Central memory CD8-positive, alpha-beta T cell (primary cell): ENCODE measurements at regions not wholly inside any gene's neighbourhood (a gene's known extent, or its start where the extent isn't known, plus 50 kb on each side); places are given as distances from the start of the nearest gene placed in this dataset.

ENCODE experiments used
- ATAC-seq: fragments of 150-1000 bp; cut with Tn5 transposase; replicated peaks from 2 replicates; pipeline ENCODE4 v1.10.0; 2022; ENCODE audit warnings: mild to moderate bottlenecking, moderate FRiP score, moderate number of reproducible peaks; ENCODE audit not compliant: poor library complexity, severe bottlenecking; ENCODE audit errors: extremely low read depth
- DNase-seq, 2 donors: peaks; one replicate each; pipeline ENCODE4 v3.0.0; 2021; ENCODE audit warnings: low spot score in 2 of 2
- H3K27ac Mint-ChIP-seq: one replicate; pipeline ENCODE4 v1.8.0; 2022; ENCODE audit warnings: low read depth, mild to moderate bottlenecking, moderate library complexity, mixed read lengths
- H3K27me3 Mint-ChIP-seq: one replicate; pipeline ENCODE4 v1.8.0; 2022; ENCODE audit warnings: mixed read lengths
- H3K36me3 Mint-ChIP-seq: one replicate; pipeline ENCODE4 v1.8.0; 2022; ENCODE audit warnings: mild to moderate bottlenecking, moderate library complexity, mixed read lengths; ENCODE audit not compliant: insufficient read depth
- H3K4me1 Mint-ChIP-seq: one replicate; pipeline ENCODE4 v1.8.0; 2022; ENCODE audit warnings: mixed read lengths
- H3K4me3 Mint-ChIP-seq: one replicate; pipeline ENCODE4 v1.8.0; 2022; ENCODE audit warnings: mild to moderate bottlenecking, moderate library complexity, mixed read lengths
- H3K9me3 Mint-ChIP-seq: one replicate; pipeline ENCODE4 v1.8.0; 2022; ENCODE audit warnings: mixed read lengths

DNA sequence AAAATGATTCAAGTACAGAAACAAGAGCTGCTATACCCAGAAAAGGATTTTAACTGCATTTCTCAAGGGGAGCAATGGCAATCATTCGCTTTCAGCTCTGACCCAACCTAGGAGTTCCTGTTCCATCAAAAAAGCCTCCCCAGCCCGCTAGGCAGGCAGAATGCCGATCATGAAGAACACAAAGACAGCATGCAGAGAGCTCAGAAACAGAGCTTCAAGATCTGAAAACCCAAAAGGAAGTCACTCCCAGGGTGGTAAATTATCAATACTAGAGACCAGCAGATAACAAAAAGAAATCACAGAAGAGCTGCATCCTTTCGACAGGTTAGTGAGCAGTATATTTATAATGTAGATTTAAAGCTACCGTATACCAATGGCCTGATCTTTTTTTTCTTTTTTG lies 84.8 kb upstream of the CRIM1 start:
- H3K27ac Mint-ChIP-seq: no peak overlapping the region
- H3K27me3 Mint-ChIP-seq: no peaks in the 10 kb centered on the region
- peaks cover 14% of the 10 kb centered on the region for H3K9me3 Mint-ChIP-seq
- no peaks in the 10 kb centered on the region for H3K36me3 Mint-ChIP-seq
- H3K4me3 Mint-ChIP-seq: no peak overlapping the region
- no peak for DNase-seq
- ATAC-seq: no peak
- no peaks in the 10 kb centered on the region for H3K4me1 Mint-ChIP-seq

DNA sequence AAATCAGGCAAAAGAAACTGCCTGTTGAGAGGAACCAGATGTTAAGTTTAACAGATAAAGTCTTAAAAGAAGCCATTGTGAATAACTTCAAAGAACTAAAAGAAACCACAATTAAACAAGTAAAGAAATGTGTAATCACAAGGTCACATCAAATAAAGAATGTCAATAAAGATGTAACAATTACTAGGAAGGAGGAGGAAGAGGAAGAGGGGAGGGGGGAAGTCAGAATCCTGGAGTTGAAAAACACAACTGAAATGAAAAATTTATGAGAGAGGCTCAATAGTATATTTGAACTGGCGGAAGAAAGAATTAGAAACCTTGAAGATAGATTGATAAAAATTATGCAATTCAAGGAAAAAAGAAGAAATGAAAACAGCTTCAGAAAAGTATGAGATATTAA lies 88.4 kb upstream of the CRIM1 start:
- H3K4me3 Mint-ChIP-seq: no peak overlapping the region
- no peaks in the 10 kb centered on the region for H3K4me1 Mint-ChIP-seq
- H3K27ac Mint-ChIP-seq: no peak overlapping the region
- no peaks in the 10 kb centered on the region for H3K27me3 Mint-ChIP-seq
- DNase-seq: no peak
- H3K36me3 Mint-ChIP-seq: no peaks in the 10 kb centered on the region
- no peak for ATAC-seq
- H3K9me3 Mint-ChIP-seq: peaks cover 14% of the 10 kb centered on the region

DNA sequence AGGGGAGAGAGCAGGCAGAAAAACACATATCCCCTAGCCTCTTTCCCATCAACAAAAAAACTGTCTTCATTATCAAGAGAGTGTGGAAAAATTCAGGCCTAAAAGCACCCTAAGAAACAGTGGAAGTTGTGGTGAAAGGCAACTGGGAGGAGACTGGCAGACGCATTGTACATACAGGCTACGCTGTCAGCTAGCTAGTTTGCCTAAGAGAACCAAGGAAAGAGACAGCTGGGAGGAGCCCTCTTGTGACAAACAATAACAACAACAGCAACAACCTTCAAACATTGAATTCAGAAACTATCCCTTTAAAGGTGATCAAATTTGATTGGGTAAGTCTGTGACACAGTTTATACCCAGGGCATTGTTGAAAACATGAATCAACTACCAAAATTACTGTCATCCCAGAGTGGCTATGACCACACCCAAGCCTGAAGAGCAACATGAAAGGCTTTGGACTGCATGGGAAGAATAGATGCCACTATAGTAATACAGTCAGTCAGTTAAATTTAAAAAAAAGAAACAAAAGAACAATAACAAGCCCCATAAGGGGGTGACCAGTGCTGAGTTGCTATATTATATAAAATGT lies 88.9 kb upstream of the CRIM1 start:
- peak overlapping the region; percentile 11 for H3K27ac Mint-ChIP-seq
- H3K4me3 Mint-ChIP-seq: no peak overlapping the region
- H3K36me3 Mint-ChIP-seq: no peaks in the 10 kb centered on the region
- DNase-seq (no peak), ATAC-seq (no peak)
- no peaks in the 10 kb centered on the region for H3K27me3 Mint-ChIP-seq
- H3K9me3 Mint-ChIP-seq: peaks cover 14% of the 10 kb centered on the region
- no peaks in the 10 kb centered on the region for H3K4me1 Mint-ChIP-seq

DNA sequence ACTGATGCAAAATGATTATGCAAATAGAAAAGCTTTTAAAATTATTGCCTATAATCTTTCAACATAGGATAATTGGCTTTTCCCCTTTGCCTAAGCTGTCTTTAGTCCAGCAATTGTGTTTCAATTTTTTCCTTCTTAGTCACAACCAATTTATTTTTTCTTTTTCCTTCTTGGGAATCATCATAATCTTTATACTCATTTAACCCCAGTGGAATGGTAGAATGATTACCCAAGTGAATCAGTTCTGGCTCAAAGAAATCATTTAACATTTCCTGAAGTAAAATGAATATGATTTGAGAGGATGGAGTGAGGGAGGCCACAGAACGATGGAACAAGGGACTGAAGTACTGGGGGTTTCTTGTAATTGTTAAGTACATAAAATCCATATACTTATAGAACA lies 93.0 kb upstream of the CRIM1 start:
- no peak overlapping the region for H3K4me3 Mint-ChIP-seq

DNA sequence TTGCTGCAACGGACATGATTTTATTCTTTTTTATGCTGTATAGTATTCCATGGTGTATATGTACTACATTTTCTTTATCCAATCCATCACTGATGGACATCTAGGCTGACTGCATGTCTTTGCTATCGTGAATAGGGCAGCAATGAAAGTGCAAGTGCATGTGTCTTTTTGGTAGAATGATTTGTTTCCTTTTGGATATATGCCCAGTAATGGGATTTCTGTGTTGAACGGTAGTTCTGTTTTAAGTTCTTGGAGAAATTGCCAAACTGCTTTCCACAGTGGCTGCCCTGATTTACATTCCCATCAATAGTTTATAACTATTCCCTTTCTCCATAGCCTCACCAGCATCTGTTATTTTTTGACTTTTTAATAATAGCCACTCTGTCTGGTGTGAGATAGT lies 99.7 kb upstream of the CRIM1 start:
- Mint-ChIP-seq H3K4me1 (no peaks in the 10 kb centered on the region), H3K36me3 (no peaks in the 10 kb centered on the region), H3K27me3 (no peaks in the 10 kb centered on the region), H3K9me3 (no peaks in the 10 kb centered on the region), H3K27ac (no peak overlapping the region), H3K4me3 (no peak overlapping the region)
- DNase-seq: no peak
- ATAC-seq: no peak

More for the DNA sequence above, 93.0 kb upstream of the CRIM1 start:
- H3K36me3 Mint-ChIP-seq: no peaks in the 10 kb centered on the region
- no peaks in the 10 kb centered on the region for H3K4me1 Mint-ChIP-seq
- peaks cover 13% of the 10 kb centered on the region for H3K9me3 Mint-ChIP-seq
- DNase-seq (no peak), ATAC-seq (no peak)
- no peak overlapping the region for H3K27ac Mint-ChIP-seq
- no peaks in the 10 kb centered on the region for H3K27me3 Mint-ChIP-seq

DNA sequence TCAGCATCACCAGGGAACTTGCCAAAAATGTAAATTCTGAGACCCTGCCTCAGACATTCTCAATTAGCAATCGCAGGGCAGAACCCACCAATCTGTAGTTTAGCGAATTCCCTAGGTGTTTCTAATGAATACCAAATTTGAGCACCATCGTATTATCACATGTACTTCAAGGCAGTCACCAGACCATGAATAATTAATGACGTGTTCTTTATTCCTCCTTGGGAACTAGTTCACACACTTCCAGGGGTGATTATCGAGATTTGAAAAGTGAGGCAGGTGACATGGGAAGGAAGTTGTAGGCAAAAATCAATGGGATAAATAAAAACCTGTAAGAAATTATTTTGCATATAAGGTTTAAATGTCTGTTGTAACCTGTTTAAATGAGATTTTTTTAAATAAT lies 102.5 kb upstream of the CRIM1 start:
- H3K9me3 Mint-ChIP-seq: no peaks in the 10 kb centered on the region
- peaks cover 10% of the 10 kb centered on the region for H3K4me1 Mint-ChIP-seq
- ATAC-seq (no peak), DNase-seq (no peak)
- H3K36me3 Mint-ChIP-seq: no peaks in the 10 kb centered on the region
- no peak overlapping the region for H3K4me3 Mint-ChIP-seq
- no peaks in the 10 kb centered on the region for H3K27me3 Mint-ChIP-seq
- no peak overlapping the region for H3K27ac Mint-ChIP-seq

DNA sequence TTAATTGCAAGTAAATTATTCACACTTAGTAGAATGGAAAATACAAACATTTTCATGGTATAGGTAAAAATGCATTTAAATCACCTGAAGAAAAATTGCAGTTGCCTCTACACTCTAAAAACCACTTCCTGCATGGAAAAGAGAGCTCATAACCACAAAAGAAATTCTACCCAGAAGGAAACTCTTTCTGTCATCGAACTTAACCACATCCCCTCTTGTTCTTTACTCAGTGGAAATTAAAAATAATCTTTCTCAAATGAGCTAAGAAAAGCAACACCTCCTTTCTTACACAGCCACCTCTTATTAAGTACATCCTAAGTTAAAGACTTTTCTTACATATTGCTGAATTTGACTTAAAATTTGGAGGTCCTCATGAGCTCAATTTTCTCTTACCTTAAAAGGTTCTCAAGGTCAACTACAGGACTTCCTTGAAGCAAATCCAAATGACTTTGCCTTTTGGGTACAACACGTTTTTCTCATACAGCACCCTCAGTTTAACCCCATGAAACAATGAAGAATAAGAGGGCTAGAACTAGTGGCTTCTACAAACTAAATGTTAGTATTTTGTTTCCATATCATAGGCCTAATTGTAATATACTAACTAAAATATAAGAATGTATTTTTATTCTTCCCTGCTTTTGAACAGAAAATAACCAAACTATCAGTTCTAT lies 109.1 kb upstream of the CRIM1 start:
- ATAC-seq: peak; percentile 85

DNA sequence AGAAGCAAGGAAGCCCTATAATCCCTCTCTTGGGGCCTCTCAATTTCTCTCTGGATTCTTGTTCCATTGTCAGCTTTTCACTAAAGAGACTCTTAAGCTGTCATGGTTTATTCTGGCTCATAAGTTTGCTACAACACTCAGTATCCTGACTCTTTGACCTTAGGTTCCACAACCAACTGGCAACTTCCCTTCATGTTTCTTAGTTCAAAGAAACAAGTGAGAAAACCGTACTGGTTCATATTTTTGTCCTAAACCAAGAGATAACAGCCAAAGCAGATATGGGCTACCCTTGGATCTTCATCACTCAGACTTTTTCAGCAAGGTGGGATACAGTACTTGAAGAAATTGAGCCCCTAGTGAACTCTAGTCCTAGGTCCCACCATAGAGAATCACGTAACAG lies 109.9 kb upstream of the CRIM1 start:
- no peak for DNase-seq
- no peak overlapping the region for H3K27ac Mint-ChIP-seq
- ATAC-seq: peak; percentile 5
- no peaks in the 10 kb centered on the region for H3K27me3 Mint-ChIP-seq
- no peaks in the 10 kb centered on the region for H3K9me3 Mint-ChIP-seq
- H3K4me1 Mint-ChIP-seq: peaks cover 76% of the 10 kb centered on the region
- H3K4me3 Mint-ChIP-seq: peak overlapping the region; percentile 47
- H3K36me3 Mint-ChIP-seq: peaks cover 3% of the 10 kb centered on the region

More for the DNA sequence above, 109.1 kb upstream of the CRIM1 start:
- Mint-ChIP-seq H3K36me3 (peaks cover 3% of the 10 kb centered on the region), H3K27ac (peak overlapping the region; percentile 68), H3K4me1 (peaks cover 68% of the 10 kb centered on the region), H3K27me3 (no peaks in the 10 kb centered on the region), H3K4me3 (peak overlapping the region; percentile 60), H3K9me3 (no peaks in the 10 kb centered on the region)
- DNase-seq: no peak

DNA sequence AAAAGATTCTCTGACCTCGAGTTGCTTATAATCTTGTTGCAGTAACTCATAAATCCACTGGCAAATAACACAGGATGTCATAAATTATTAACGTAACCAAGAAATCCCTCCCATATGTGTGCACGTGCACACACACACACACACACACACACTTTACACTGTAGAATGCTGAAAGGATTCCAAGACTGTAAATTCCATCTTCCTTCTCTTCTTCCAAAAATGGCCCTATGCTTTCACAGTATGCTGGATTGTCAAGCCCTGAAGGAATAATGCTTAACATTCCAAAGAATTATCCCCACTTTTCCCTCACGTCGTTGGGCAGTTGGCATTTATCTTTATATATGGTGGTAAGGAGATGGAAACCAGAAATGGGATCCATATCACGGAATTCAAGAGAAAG lies 117.5 kb upstream of the CRIM1 start:
- no peak for ATAC-seq
- Mint-ChIP-seq H3K4me3 (no peak overlapping the region), H3K27me3 (no peaks in the 10 kb centered on the region), H3K9me3 (peaks cover 6% of the 10 kb centered on the region), H3K27ac (no peak overlapping the region), H3K4me1 (peaks cover 71% of the 10 kb centered on the region), H3K36me3 (peaks cover 5% of the 10 kb centered on the region)
- DNase-seq: no peak

DNA sequence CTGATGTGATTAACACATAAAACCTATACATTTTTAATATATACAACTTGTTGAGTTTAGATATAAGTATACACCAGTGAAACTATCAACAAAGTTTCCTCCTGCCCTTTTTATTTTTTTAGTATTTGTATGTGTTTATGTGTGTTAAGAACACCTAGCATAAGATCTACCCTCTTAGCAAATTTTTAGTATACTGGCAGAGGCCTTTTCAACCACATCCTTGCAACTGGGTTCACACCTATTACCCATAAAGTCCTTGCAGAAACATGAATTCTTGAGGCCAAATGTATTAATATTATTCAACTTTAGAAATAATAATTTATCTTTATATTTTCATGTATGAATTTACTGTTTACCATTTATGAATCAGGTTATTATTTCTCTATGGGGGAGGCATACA lies 119.7 kb upstream of the CRIM1 start:
- peak; percentile 38 for ATAC-seq
- Mint-ChIP-seq H3K4me1 (peaks cover 51% of the 10 kb centered on the region), H3K9me3 (peaks cover 6% of the 10 kb centered on the region), H3K27me3 (no peaks in the 10 kb centered on the region), H3K36me3 (peaks cover 5% of the 10 kb centered on the region), H3K27ac (no peak overlapping the region), H3K4me3 (peak overlapping the region; percentile 38)
- no peak for DNase-seq

DNA sequence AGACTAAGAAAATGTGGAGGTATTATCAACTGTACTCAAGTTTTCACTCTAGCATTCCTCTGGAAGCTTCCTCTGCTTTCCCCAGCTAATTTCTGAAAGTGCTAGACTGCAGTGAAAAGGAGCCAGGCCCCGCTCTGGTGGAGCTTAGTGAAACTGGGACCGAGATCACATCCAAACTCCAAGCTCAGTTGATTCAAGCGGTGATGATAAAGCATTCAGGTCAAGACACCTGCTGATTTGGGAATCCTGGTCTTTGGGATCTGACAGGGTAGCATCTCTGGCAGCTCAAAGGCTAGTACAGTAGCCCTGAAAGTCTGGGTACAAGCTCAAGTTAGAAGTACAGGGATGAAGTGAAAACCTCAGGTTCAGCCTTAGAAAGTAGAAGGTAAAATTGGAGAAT lies 120.2 kb upstream of the CRIM1 start:
- H3K9me3 Mint-ChIP-seq: peaks cover 6% of the 10 kb centered on the region
- no peak overlapping the region for H3K27ac Mint-ChIP-seq
- no peak for ATAC-seq
- H3K27me3 Mint-ChIP-seq: no peaks in the 10 kb centered on the region
- H3K4me3 Mint-ChIP-seq: peak overlapping the region; percentile 38
- no peak for DNase-seq
- H3K4me1 Mint-ChIP-seq: peaks cover 47% of the 10 kb centered on the region
- peaks cover 4% of the 10 kb centered on the region for H3K36me3 Mint-ChIP-seq

DNA sequence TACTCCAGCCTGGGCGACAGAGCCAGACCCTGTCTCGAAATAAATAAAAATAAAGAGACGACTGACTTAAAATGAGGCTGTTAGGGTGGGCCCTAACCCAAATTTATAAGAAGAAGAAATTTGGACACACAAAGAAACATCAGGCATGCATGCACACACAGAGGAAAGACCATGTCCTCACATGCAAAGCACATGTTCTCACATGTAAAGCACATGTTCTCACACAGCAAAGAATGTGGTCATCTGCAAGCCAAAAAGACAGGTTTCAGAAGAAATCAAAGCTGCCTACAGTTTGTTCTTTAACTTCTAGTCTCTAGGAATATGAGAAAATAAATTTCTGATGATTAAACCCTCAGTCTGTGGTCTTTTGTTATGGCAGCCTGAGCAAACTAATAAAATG lies 132.3 kb upstream of the CRIM1 start:
- no peaks in the 10 kb centered on the region for H3K9me3 Mint-ChIP-seq
- ATAC-seq (no peak), DNase-seq (no peak)
- no peaks in the 10 kb centered on the region for H3K36me3 Mint-ChIP-seq
- no peak overlapping the region for H3K4me3 Mint-ChIP-seq
- H3K4me1 Mint-ChIP-seq: no peaks in the 10 kb centered on the region
- no peaks in the 10 kb centered on the region for H3K27me3 Mint-ChIP-seq
- H3K27ac Mint-ChIP-seq: no peak overlapping the region

DNA sequence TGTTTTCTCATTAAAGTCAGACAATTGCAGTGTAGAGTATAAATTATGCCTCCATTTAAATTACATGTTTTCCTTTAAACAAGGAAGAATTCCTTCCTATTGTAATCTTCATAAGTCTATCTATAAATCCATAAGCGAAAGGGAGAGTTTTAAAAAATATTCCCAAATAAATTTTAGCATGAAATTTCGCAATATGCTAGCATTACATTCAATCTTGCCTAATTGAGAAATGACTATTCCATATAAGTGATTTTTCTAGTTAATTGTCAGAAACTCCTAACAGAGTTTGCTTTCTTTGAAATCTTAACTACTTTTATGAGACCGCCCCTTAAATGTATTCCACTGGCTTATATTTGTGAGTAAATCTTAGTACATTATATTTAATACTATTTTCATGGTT lies 133.1 kb upstream of the CRIM1 start:
- H3K27ac Mint-ChIP-seq: no peak overlapping the region
- H3K27me3 Mint-ChIP-seq: no peaks in the 10 kb centered on the region
- H3K4me3 Mint-ChIP-seq: no peak overlapping the region
- H3K4me1 Mint-ChIP-seq: no peaks in the 10 kb centered on the region
- no peak for DNase-seq
- ATAC-seq: no peak
- no peaks in the 10 kb centered on the region for H3K36me3 Mint-ChIP-seq
- no peaks in the 10 kb centered on the region for H3K9me3 Mint-ChIP-seq
